Endothelial cell of umbilical vein (primary cell): ENCODE measurements at regions not wholly inside any gene's neighbourhood (a gene's known extent, or its start where the extent isn't known, plus 50 kb on each side); places are given as distances from the start of the nearest gene placed in this dataset.

Source experiments
- BruUV-seq: library from RNA; stranded (reverse); fragments of 400-500 nt; replicated peaks from 2 replicates; lab custom pipeline; 2021; lab: Mats Ljungman, UMichigan
- CTCF ChIA-PET: fragments of 300-600, 350-600 bp; sonication (Branson Sonifier 250); formaldehyde crosslinking; loops from one replicate; lab custom pipeline; 2021; ENCODE audit warnings: antibody characterized with exemption, inconsistent platforms; lab: Charles Lee
- POLR2A ChIA-PET: fragments of 300-600, 350-600 bp; sonication (Branson Sonifier 250); formaldehyde crosslinking; loops from one replicate; lab custom pipeline; 2021; ENCODE audit warnings: antibody characterized with exemption, inconsistent platforms; lab: Charles Lee
- DNase-seq: peaks from one replicate; pipeline ENCODE4 v3.0.0-alpha.2; 2011; ENCODE audit warnings: low read depth, low spot score
- FAIRE-seq: peaks from 2 replicates; lab custom pipeline; 2011; peaks lifted over from hg19 to GRCh38; lab: Jason Lieb, UNC
- H2AFZ ChIP-seq: 2 replicates; pipeline ENCODE4 v1.6.0; 2012; ENCODE audit warnings: low read depth, low read length, control low read depth, inconsistent platforms
- H3K27ac ChIP-seq: 2 replicates; pipeline ENCODE4 v1.5.1; 2011; ENCODE audit warnings: low read depth, mild to moderate bottlenecking, control low read depth, low read length, moderate library complexity; ENCODE audit not compliant: insufficient read depth
- H3K27me3 ChIP-seq, 2 experiments: 2 replicates each; pipeline versions ENCODE4 v1.6.0 to v1.6.1; 2011; ENCODE audit warnings: low read length in 2 of 2, mixed read lengths in 1 of 2; ENCODE audit not compliant: control insufficient read depth in 2 of 2, insufficient read depth in 2 of 2
- H3K36me3 ChIP-seq, 2 experiments: 2 replicates in 1 of 2; 3 replicates in 1 of 2; pipeline ENCODE4 v1.5.1; 2011; ENCODE audit warnings: low read length in 2 of 2, mild to moderate bottlenecking in 1 of 2, moderate library complexity in 1 of 2; ENCODE audit not compliant: control insufficient read depth in 2 of 2, insufficient read depth in 2 of 2; ENCODE audit errors: extremely low read depth in 1 of 2
- H3K4me1 ChIP-seq: 3 replicates; pipeline ENCODE4 v1.5.1; 2011; ENCODE audit warnings: mild to moderate bottlenecking, low read length; ENCODE audit not compliant: control insufficient read depth, insufficient read depth; ENCODE audit errors: extremely low read depth
- H3K4me2 ChIP-seq: 2 replicates; pipeline ENCODE4 v1.6.1; 2011; ENCODE audit warnings: low read length, control low read depth, mixed read lengths; ENCODE audit not compliant: insufficient read depth
- H3K4me3 ChIP-seq, 3 experiments: fragments of 200-600 bp in 1 of 3; sonication (generic), shearing (Covaris generic) in 1 of 3; replicated peaks in 1 of 3; 2 replicates each; pipeline ENCODE4 v1.5.1; 2011 to 2016; ENCODE audit warnings: control low read depth in 3 of 3, low read length in 3 of 3, mild to moderate bottlenecking in 2 of 3, inconsistent platforms in 1 of 3, low read depth in 1 of 3, moderate library complexity in 1 of 3; ENCODE audit not compliant: insufficient read depth in 1 of 3
- H3K79me2 ChIP-seq: 2 replicates; pipeline ENCODE4 v1.6.0; 2012; ENCODE audit warnings: low read length, inconsistent platforms; ENCODE audit not compliant: control insufficient read depth, insufficient read depth
- H3K9ac ChIP-seq: replicated peaks from 2 replicates; pipeline ENCODE3; 2011; ENCODE audit warnings: low read length, control low read depth; ENCODE audit not compliant: insufficient read depth; ENCODE audit errors: extremely low read depth
- H3K9me1 ChIP-seq: replicated peaks from 3 replicates; pipeline ENCODE4 v1.6.0; 2011; ENCODE audit warnings: mild to moderate bottlenecking, low read length; ENCODE audit not compliant: control insufficient read depth, insufficient read depth; ENCODE audit errors: extremely low read depth
- H3K9me3 ChIP-seq: replicated peaks from 2 replicates; pipeline ENCODE4 v1.5.1; 2012; ENCODE audit warnings: low read length, inconsistent platforms; ENCODE audit not compliant: control insufficient read depth, insufficient read depth
- H4K20me1 ChIP-seq: replicated peaks from 2 replicates; pipeline ENCODE3; 2011; ENCODE audit warnings: mild to moderate bottlenecking, low read length; ENCODE audit not compliant: control insufficient read depth, insufficient read depth; ENCODE audit errors: extremely low read depth
- CTCF ChIP-seq, 2 donors: IDR thresholded peaks; 1 replicate in 1 of 2; 2 replicates in 1 of 2; pipeline ENCODE4 v1.5.1; 2011; ENCODE audit warnings: low read length in 2 of 2, mild to moderate bottlenecking in 2 of 2, moderate library complexity in 2 of 2, control low read depth in 1 of 2, inconsistent platforms in 1 of 2, low read depth in 1 of 2; ENCODE audit not compliant: insufficient read depth in 1 of 2; ENCODE audit errors: extremely low read depth in 1 of 2
- EZH2 ChIP-seq: IDR thresholded peaks from 2 replicates; pipeline ENCODE4 v1.6.1; 2012; ENCODE audit warnings: borderline replicate concordance, low read depth, mild to moderate bottlenecking, moderate library complexity, low read length, inconsistent platforms; ENCODE audit not compliant: severe bottlenecking
- FOS ChIP-seq: IDR thresholded peaks from 2 replicates; pipeline ENCODE4 v1.6.1; 2011; ENCODE audit warnings: mild to moderate bottlenecking, low read length, moderate library complexity, borderline replicate concordance; ENCODE audit not compliant: insufficient read depth
- JUN ChIP-seq: IDR thresholded peaks from 2 replicates; pipeline ENCODE4 v1.6.1; 2011; ENCODE audit warnings: borderline replicate concordance, low read depth; ENCODE audit not compliant: insufficient read length, insufficient read depth
- MAX ChIP-seq: IDR thresholded peaks from 2 replicates; pipeline ENCODE4 v1.6.1; 2011; ENCODE audit not compliant: insufficient read depth, insufficient read length
- POLR2A ChIP-seq: IDR thresholded peaks from 2 replicates; pipeline ENCODE4 v1.6.1; 2012; ENCODE audit warnings: low read depth, mild to moderate bottlenecking, control low read depth, low read length
- POLR2AphosphoS5 ChIP-seq: IDR thresholded peaks from 2 replicates; pipeline ENCODE4 v1.6.1; 2012; ENCODE audit warnings: low read depth, mild to moderate bottlenecking, control low read depth, low read length, moderate library complexity; ENCODE audit not compliant: insufficient read depth
- dilution Hi-C: fragments of 300-500 bp; cut with MboI; formaldehyde crosslinking; loops from one replicate; pipeline ENCODE4 v1.15.0; 2019; ENCODE audit warnings: low sequenced_read_pairs; ENCODE audit not compliant: extremely low pct_ligation_motif_present
- intact Hi-C: fragments of 100-400 bp; cut with micrococcal nuclease; formaldehyde crosslinking; loops from one replicate; pipeline ENCODE4 v1.10.0; 2022

- no peaks in the 10 kb centered on the region for H3K9me3 ChIP-seq
- TF ChIP-seq POLR2AphosphoS5, result no peak
- peak; percentile 54 for TF ChIP-seq FOS
- no peak for TF ChIP-seq CTCF (IDR thresholded peaks at IDR 0.05; ENCODE audit: extremely low read depth in 1 of 2, insufficient read depth in 1 of 2, low read depth in 1 of 2, low read length in 2 of 2)
- no peak for TF ChIP-seq JUN
- H3K9me1 ChIP-seq, result no peaks in the 10 kb centered on the region
- DNase-seq (peak; percentile 51), FAIRE-seq (peak; percentile 43)
- no peaks in the 10 kb centered on the region for H3K4me1 ChIP-seq
- H2AFZ ChIP-seq, result no peak overlapping the region
- CTCF ChIA-PET, result no interaction called here
- POLR2A ChIA-PET, result no interaction called here
- no peaks in the 10 kb centered on the region for H3K79me2 ChIP-seq
- no TSS peak for BruUV-seq
- H3K4me2 ChIP-seq, result no peak overlapping the region
- H3K27ac ChIP-seq, result no peak overlapping the region
- no peaks in the 10 kb centered on the region for H4K20me1 ChIP-seq
- dilution Hi-C loops, result no loop called here
- H3K9ac ChIP-seq, result no peak overlapping the region
- intact Hi-C loops, result no loop called here
- no peaks in the 10 kb centered on the region for H3K27me3 ChIP-seq
- H3K36me3 ChIP-seq, result no peaks in the 10 kb centered on the region
- no peak overlapping the region for H3K4me3 ChIP-seq
Observed at GRCh38 chr15:94910166-94910565, 678.8 kb downstream of the MCTP2 start.

DNA sequence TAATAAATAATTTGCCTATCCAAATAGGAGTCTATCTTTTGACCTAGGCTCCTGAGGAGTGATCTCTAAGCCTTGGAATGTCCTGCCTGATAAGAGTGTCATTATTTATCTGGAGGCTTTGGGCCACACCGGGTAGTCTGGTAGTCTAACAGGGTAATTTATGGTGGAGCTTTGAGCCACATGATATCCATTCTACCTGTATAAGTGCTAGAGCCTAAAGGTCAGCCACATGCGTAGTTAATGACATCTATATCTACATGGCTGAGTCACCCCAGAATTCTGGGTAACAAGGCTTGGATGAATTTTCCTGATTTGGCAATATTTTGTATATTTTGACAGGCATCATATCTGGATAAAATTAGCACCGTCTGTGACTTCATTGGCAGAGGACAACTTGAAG is 681.4 kb downstream of the MCTP2 start:
- Histone ChIP-seq H3K9me1 (no peaks in the 10 kb centered on the region), H3K36me3 (no peaks in the 10 kb centered on the region), H3K4me3 (no peak overlapping the region), H3K27ac (no peak overlapping the region), H3K4me2 (no peak overlapping the region), H3K27me3 (no peaks in the 10 kb centered on the region), H3K79me2 (no peaks in the 10 kb centered on the region), H3K9ac (no peak overlapping the region), H4K20me1 (no peaks in the 10 kb centered on the region), H2AFZ (no peak overlapping the region), H3K4me1 (no peaks in the 10 kb centered on the region), H3K9me3 (no peaks in the 10 kb centered on the region)
- ChIA-PET POLR2A (interaction anchor here (0.6 kb wide), 1 partner anchor 1414 kb away, joined by 3 read pairs; no protein-coding TSS in a partner anchor), CTCF (no interaction called here)
- TF ChIP-seq POLR2A, result no peak
- no peak for TF ChIP-seq EZH2
- TF ChIP-seq POLR2AphosphoS5, result no peak
- TF ChIP-seq FOS, result no peak
- no peak for TF ChIP-seq CTCF (IDR thresholded peaks at IDR 0.05; ENCODE audit: extremely low read depth in 1 of 2, insufficient read depth in 1 of 2, low read depth in 1 of 2, low read length in 2 of 2)
- no peak for TF ChIP-seq MAX
- intact Hi-C loops, result no loop called here
- no peak for DNase-seq
- BruUV-seq, result no TSS peak
- dilution Hi-C loops, result no loop called here
- FAIRE-seq, result no peak
